H1 (cell line): ENCODE measurements at regions not wholly inside any gene's neighbourhood (a gene's known extent, or its start where the extent isn't known, plus 50 kb on each side); places are given as distances from the start of the nearest gene placed in this dataset.

Experiments
- EZH2 ChIP-seq: fragments of 200-600 bp; sonication (generic); IDR thresholded peaks from 2 replicates; pipeline ENCODE4 v1.7.1; 2012; ENCODE audit warnings: low read depth, mild to moderate bottlenecking, moderate library complexity, low read length, inconsistent platforms; ENCODE audit not compliant: severe bottlenecking
- POLR2AphosphoS5 ChIP-seq: IDR thresholded peaks from 2 replicates; pipeline ENCODE4 v1.6.1; 2011; ENCODE audit warnings: low read depth, low read length
- RAD21 ChIP-seq, 2 experiments: IDR thresholded peaks in 1 of 2; conservative IDR thresholded peaks in 1 of 2; 2 replicates each; pipeline ENCODE4 v1.6.1; 2011; ENCODE audit warnings: low read depth in 2 of 2, low read length in 2 of 2, improper control_type of control experiment in 1 of 2, inconsistent platforms in 1 of 2, mild to moderate bottlenecking in 1 of 2, moderate library complexity in 1 of 2
- SIX5 ChIP-seq: IDR thresholded peaks from 2 replicates; pipeline ENCODE4 v1.6.1; 2011; ENCODE audit warnings: mild to moderate bottlenecking, low read depth, low read length
- TAF7 ChIP-seq: optimal IDR thresholded peaks from 2 replicates; pipeline ENCODE3; 2011; ENCODE audit warnings: low read depth, mild to moderate bottlenecking, inconsistent platforms, low read length, moderate library complexity, borderline replicate concordance
- TBP ChIP-seq: IDR thresholded peaks from 2 replicates; pipeline ENCODE4 v1.6.1; 2011; ENCODE audit warnings: low read depth, low read length, improper control_type of control experiment
- TEAD4 ChIP-seq: IDR thresholded peaks from 2 replicates; pipeline ENCODE4 v1.6.1; 2012; ENCODE audit warnings: low read depth, low read length, inconsistent platforms, mixed read lengths
- TF ChIP-seq, protein P1 (sequence below), 3 experiments: IDR thresholded peaks; 1 replicate in 2 of 3; 2 replicates in 1 of 3; pipeline versions ENCODE4 v1.5.1 to v1.6.1; 2011; ENCODE audit warnings: low read length in 3 of 3, mild to moderate bottlenecking in 3 of 3, inconsistent platforms in 2 of 3, low read depth in 1 of 3, moderate library complexity in 1 of 3; ENCODE audit not compliant: insufficient read depth in 1 of 3; ENCODE audit errors: control extremely low read depth in 1 of 3
- TF ChIP-seq, protein P2 (sequence below): IDR thresholded peaks from 2 replicates; pipeline ENCODE4 v1.6.1; 2012; ENCODE audit warnings: inconsistent platforms

DNA sequence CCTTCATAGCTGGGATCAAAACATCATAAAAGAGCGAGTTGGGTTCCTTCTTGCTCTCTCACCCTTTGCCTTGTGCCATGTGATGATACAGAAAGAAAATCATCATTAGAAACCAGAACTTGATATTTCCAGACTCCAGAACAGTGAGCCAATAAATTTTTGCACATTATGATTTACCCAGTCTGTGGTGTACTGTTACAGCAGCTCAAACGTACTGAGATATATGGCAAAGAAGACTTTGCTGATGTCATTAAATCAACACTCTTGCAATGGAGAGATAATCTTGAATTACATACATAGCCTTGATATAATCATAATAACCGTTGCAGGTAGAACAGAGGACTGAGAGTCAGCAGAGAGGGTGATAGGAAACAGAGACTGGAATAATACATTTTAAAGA, 1271.6 kb downstream of the CDH12 start:
- TF ChIP-seq EZH2 (no peak), TBP (no peak), RAD21 (IDR thresholded peaks at IDR 0.05 in 1 of 2, conservative IDR thresholded peaks at IDR 0.05 in 1 of 2; ENCODE audit: low read depth in 2 of 2, low read length in 2 of 2) (no peak), POLR2AphosphoS5 (no peak), SIX5 (no peak), TAF7 (no peak), TEAD4 (no peak)
- TF ChIP-seq, protein P1, sequence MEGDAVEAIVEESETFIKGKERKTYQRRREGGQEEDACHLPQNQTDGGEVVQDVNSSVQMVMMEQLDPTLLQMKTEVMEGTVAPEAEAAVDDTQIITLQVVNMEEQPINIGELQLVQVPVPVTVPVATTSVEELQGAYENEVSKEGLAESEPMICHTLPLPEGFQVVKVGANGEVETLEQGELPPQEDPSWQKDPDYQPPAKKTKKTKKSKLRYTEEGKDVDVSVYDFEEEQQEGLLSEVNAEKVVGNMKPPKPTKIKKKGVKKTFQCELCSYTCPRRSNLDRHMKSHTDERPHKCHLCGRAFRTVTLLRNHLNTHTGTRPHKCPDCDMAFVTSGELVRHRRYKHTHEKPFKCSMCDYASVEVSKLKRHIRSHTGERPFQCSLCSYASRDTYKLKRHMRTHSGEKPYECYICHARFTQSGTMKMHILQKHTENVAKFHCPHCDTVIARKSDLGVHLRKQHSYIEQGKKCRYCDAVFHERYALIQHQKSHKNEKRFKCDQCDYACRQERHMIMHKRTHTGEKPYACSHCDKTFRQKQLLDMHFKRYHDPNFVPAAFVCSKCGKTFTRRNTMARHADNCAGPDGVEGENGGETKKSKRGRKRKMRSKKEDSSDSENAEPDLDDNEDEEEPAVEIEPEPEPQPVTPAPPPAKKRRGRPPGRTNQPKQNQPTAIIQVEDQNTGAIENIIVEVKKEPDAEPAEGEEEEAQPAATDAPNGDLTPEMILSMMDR (IDR thresholded peaks at IDR 0.05; ENCODE audit: control extremely low read depth in 1 of 3, insufficient read depth in 1 of 3, low read depth in 1 of 3, low read length in 3 of 3): no peak
- TF ChIP-seq, protein P2, sequence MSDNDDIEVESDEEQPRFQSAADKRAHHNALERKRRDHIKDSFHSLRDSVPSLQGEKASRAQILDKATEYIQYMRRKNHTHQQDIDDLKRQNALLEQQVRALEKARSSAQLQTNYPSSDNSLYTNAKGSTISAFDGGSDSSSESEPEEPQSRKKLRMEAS: no peak
